ENCODE measurements at regions not wholly inside any gene's neighbourhood (a gene's known extent, or its start where the extent isn't known, plus 50 kb on each side); places are given as distances from the start of the nearest gene placed in this dataset.
"Not testable (repeated sequence)": the region's sequence is repeated elsewhere in the genome, so short reads cannot be mapped to it uniquely, and the experiment has no call there.

- no peaks in the 10 kb centered on the region for H3K27me3 ChIP-seq
- no peak overlapping the region for H3K27ac ChIP-seq
- DNase-seq: no peak
- intact Hi-C loops (cut with DNase I; ENCODE audit: low total_unique reads): no loop called here
- H3K4me1 ChIP-seq: peaks cover 0 to 15% (median 10%) of the 10 kb centered on the region in 4 donors
- H3K9me3 ChIP-seq: peaks cover 0 to 5% (median 0%) of the 10 kb centered on the region in 4 donors
- H3K36me3 ChIP-seq: no peaks in the 10 kb centered on the region
- TF ChIP-seq POLR2AphosphoS5 (IDR thresholded peaks at IDR 0.05) (no peak), EP300 (IDR thresholded peaks at IDR 0.05) (no peak), POLR2A (IDR thresholded peaks at IDR 0.05) (no peak), CTCF (IDR thresholded peaks at IDR 0.05) (no peak)
- 94 to 100% (median 97%) methylated on average over 1 of the region's 1 CpG for WGBS, 5 donors
- H3K4me3 ChIP-seq: no peak overlapping the region
Measured at GRCh38 chr6:4250645-4251044, 115.3 kb upstream of the ECI2 start.

- H3K27ac ChIP-seq; H3K4me3 ChIP-seq; intact Hi-C loops (cut with DNase I; ENCODE audit: low total_unique reads); H3K27me3 ChIP-seq; H3K4me1 ChIP-seq; H3K36me3 ChIP-seq; DNase-seq: not testable (repeated sequence)
- 70 to 88% (median 86%) methylated on average over 1 of the region's 1 CpG for WGBS, 5 donors
- H3K9me3 ChIP-seq: peaks cover 0 to 21% (median 9%) of the 10 kb centered on the region in 4 donors
Measured at GRCh38 chr6:4243832-4244231, 108.5 kb upstream of the ECI2 start.

- Histone ChIP-seq H3K4me1 (no peaks in the 10 kb centered on the region), H3K36me3 (no peaks in the 10 kb centered on the region), H3K4me3 (no peak overlapping the region), H3K27ac (no peak overlapping the region), H3K27me3 (no peaks in the 10 kb centered on the region), H3K9me3 (peaks cover 0 to 21% (median 9%) of the 10 kb centered on the region in 4 donors)
- intact Hi-C loops (cut with DNase I; ENCODE audit: low total_unique reads): no loop called here
- no peak for TF ChIP-seq CTCF (IDR thresholded peaks at IDR 0.05)
- no peak for DNase-seq
- 68 to 100% (median 84%) methylated on average over 3 of the region's 3 CpGs for WGBS, 5 donors
Measured at GRCh38 chr6:4243237-4243636, 107.9 kb upstream of the ECI2 start.

GRCh38 chr6:4242601-4243000 lies 107.2 kb upstream of the ECI2 start:
- no peak for DNase-seq
- H3K27me3 ChIP-seq: no peaks in the 10 kb centered on the region
- peaks cover 0 to 21% (median 9%) of the 10 kb centered on the region in 4 donors for H3K9me3 ChIP-seq
- H3K4me3 ChIP-seq: no peak overlapping the region
- no peaks in the 10 kb centered on the region for H3K36me3 ChIP-seq
- TF ChIP-seq CTCF (IDR thresholded peaks at IDR 0.05) (no peak), POLR2A (IDR thresholded peaks at IDR 0.05) (no peak), EP300 (IDR thresholded peaks at IDR 0.05) (no peak), POLR2AphosphoS5 (IDR thresholded peaks at IDR 0.05) (no peak)
- intact Hi-C loops (cut with DNase I; ENCODE audit: low total_unique reads): no loop called here
- WGBS, 5 donors: 73 to 93% (median 80%) methylated on average over 4 of the region's 4 CpGs
- no peaks in the 10 kb centered on the region for H3K4me1 ChIP-seq
- no peak overlapping the region for H3K27ac ChIP-seq

GRCh38 chr6:4240148-4240547 lies 104.8 kb upstream of the ECI2 start:
- Histone ChIP-seq H3K36me3 (no peaks in the 10 kb centered on the region), H3K27ac (no peak overlapping the region), H3K27me3 (no peaks in the 10 kb centered on the region), H3K9me3 (peaks cover 0 to 16% (median 9%) of the 10 kb centered on the region in 4 donors), H3K4me3 (no peak overlapping the region), H3K4me1 (no peaks in the 10 kb centered on the region)
- no peak for TF ChIP-seq EP300 (IDR thresholded peaks at IDR 0.05)
- no peak for TF ChIP-seq POLR2AphosphoS5 (IDR thresholded peaks at IDR 0.05)
- no peak for TF ChIP-seq CTCF (IDR thresholded peaks at IDR 0.05)
- no peak for TF ChIP-seq POLR2A (IDR thresholded peaks at IDR 0.05)
- DNase-seq: no peak
- intact Hi-C loops (cut with DNase I; ENCODE audit: low total_unique reads): no loop called here
- WGBS, 5 donors: 94 to 100% (median 96%) methylated on average over 2 of the region's 2 CpGs

All from stomach (tissue), 8 donors.